ENCODE measurements at regions not wholly inside any gene's neighbourhood (a gene's known extent, or its start where the extent isn't known, plus 50 kb on each side); places are given as distances from the start of the nearest gene placed in this dataset.

GRCh38 chr14:59037620-59038019 lies 150.8 kb upstream of the DAAM1 start:
- H3K27ac Mint-ChIP-seq: no peak overlapping the region
- no peak for TF ChIP-seq CTCF (IDR thresholded peaks at IDR 0.05; ENCODE audit: unreplicated experiment in 3 of 3)
- H3K27me3 Mint-ChIP-seq (ENCODE audit: low read depth): peaks cover 6% of the 10 kb centered on the region
- H3K36me3 Mint-ChIP-seq (ENCODE audit: low read depth): no peaks in the 10 kb centered on the region
- no peak overlapping the region for H3K4me3 Mint-ChIP-seq
- no peaks in the 10 kb centered on the region for H3K4me1 Mint-ChIP-seq
- peaks cover 3% of the 10 kb centered on the region for H3K9me3 Mint-ChIP-seq

- TF ChIP-seq CTCF (IDR thresholded peaks at IDR 0.05; ENCODE audit: unreplicated experiment in 3 of 3): no peak
- Mint-ChIP-seq H3K27me3 (ENCODE audit: low read depth) (peaks cover 6% of the 10 kb centered on the region), H3K36me3 (ENCODE audit: low read depth) (no peaks in the 10 kb centered on the region), H3K4me1 (no peaks in the 10 kb centered on the region), H3K4me3 (no peak overlapping the region), H3K27ac (no peak overlapping the region), H3K9me3 (peaks cover 5% of the 10 kb centered on the region)
These were observed 149.7 kb upstream of the DAAM1 start for GRCh38 chr14:59038746-59039145.

GRCh38 chr14:59041308-59041707 lies 147.2 kb upstream of the DAAM1 start:
- H3K9me3 Mint-ChIP-seq: peaks cover 22% of the 10 kb centered on the region
- peaks cover 6% of the 10 kb centered on the region for H3K27me3 Mint-ChIP-seq (ENCODE audit: low read depth)
- H3K4me3 Mint-ChIP-seq: no peak overlapping the region
- H3K27ac Mint-ChIP-seq: no peak overlapping the region
- no peaks in the 10 kb centered on the region for H3K36me3 Mint-ChIP-seq (ENCODE audit: low read depth)
- H3K4me1 Mint-ChIP-seq: no peaks in the 10 kb centered on the region
- no peak for TF ChIP-seq CTCF (IDR thresholded peaks at IDR 0.05; ENCODE audit: unreplicated experiment in 3 of 3)

GRCh38 chr14:59044707-59045106 lies 143.8 kb upstream of the DAAM1 start:
- Mint-ChIP-seq H3K27ac (no peak overlapping the region), H3K36me3 (ENCODE audit: low read depth) (no peaks in the 10 kb centered on the region), H3K9me3 (peaks cover 32% of the 10 kb centered on the region), H3K4me3 (no peak overlapping the region), H3K4me1 (no peaks in the 10 kb centered on the region), H3K27me3 (ENCODE audit: low read depth) (no peaks in the 10 kb centered on the region)
- no peak for TF ChIP-seq CTCF (IDR thresholded peaks at IDR 0.05; ENCODE audit: unreplicated experiment in 3 of 3)

- no peak for TF ChIP-seq CTCF (IDR thresholded peaks at IDR 0.05; ENCODE audit: unreplicated experiment in 3 of 3)
- H3K9me3 Mint-ChIP-seq: peaks cover 32% of the 10 kb centered on the region
- H3K36me3 Mint-ChIP-seq (ENCODE audit: low read depth): no peaks in the 10 kb centered on the region
- no peaks in the 10 kb centered on the region for H3K27me3 Mint-ChIP-seq (ENCODE audit: low read depth)
- no peak overlapping the region for H3K4me3 Mint-ChIP-seq
- no peaks in the 10 kb centered on the region for H3K4me1 Mint-ChIP-seq
- no peak overlapping the region for H3K27ac Mint-ChIP-seq
These were observed 141.7 kb upstream of the DAAM1 start for GRCh38 chr14:59046746-59047145.

- H3K27ac Mint-ChIP-seq: peak overlapping the region in 1 of 3 experiments; percentile 23
- H3K27me3 Mint-ChIP-seq (ENCODE audit: low read depth): no peaks in the 10 kb centered on the region
- peaks cover 24% of the 10 kb centered on the region for H3K4me1 Mint-ChIP-seq
- H3K36me3 Mint-ChIP-seq (ENCODE audit: low read depth): peaks cover 3% of the 10 kb centered on the region
- TF ChIP-seq CTCF (IDR thresholded peaks at IDR 0.05; ENCODE audit: unreplicated experiment in 3 of 3): no peak
- H3K9me3 Mint-ChIP-seq: peaks cover 10% of the 10 kb centered on the region
- H3K4me3 Mint-ChIP-seq: no peak overlapping the region
These were observed 133.5 kb upstream of the DAAM1 start for GRCh38 chr14:59055006-59055405.
